ENCODE measurements at regions not wholly inside any gene's neighbourhood (a gene's known extent, or its start where the extent isn't known, plus 50 kb on each side); places are given as distances from the start of the nearest gene placed in this dataset.

GRCh38 chr7:17654940-17655339 lies 285.4 kb downstream of the SNX13 start:
- no peaks in the 10 kb centered on the region for H3K79me2 ChIP-seq (ENCODE audit: low read length)
- H4K20me1 ChIP-seq (ENCODE audit: insufficient read depth, low read length): no peaks in the 10 kb centered on the region
- no peak overlapping the region for H3K27ac ChIP-seq (ENCODE audit: low read length)
- no peaks in the 10 kb centered on the region for H3K36me3 ChIP-seq (replicated peaks; ENCODE audit: low read depth, low read length)
- peaks cover 9% of the 10 kb centered on the region; the same call in 1 of the 2 replicates for H3K4me1 ChIP-seq (ENCODE audit: low read length)
- no peaks in the 10 kb centered on the region for H3K27me3 ChIP-seq (ENCODE audit: low read depth, low read length)
- H3K4me2 ChIP-seq (ENCODE audit: low read length): no peak overlapping the region
- H3K4me3 ChIP-seq (ENCODE audit: low read length): no peak overlapping the region
- TF ChIP-seq, protein P1, sequence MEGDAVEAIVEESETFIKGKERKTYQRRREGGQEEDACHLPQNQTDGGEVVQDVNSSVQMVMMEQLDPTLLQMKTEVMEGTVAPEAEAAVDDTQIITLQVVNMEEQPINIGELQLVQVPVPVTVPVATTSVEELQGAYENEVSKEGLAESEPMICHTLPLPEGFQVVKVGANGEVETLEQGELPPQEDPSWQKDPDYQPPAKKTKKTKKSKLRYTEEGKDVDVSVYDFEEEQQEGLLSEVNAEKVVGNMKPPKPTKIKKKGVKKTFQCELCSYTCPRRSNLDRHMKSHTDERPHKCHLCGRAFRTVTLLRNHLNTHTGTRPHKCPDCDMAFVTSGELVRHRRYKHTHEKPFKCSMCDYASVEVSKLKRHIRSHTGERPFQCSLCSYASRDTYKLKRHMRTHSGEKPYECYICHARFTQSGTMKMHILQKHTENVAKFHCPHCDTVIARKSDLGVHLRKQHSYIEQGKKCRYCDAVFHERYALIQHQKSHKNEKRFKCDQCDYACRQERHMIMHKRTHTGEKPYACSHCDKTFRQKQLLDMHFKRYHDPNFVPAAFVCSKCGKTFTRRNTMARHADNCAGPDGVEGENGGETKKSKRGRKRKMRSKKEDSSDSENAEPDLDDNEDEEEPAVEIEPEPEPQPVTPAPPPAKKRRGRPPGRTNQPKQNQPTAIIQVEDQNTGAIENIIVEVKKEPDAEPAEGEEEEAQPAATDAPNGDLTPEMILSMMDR (IDR thresholded peaks at IDR 0.05; ENCODE audit: low read depth, low read length): no peak
- TF ChIP-seq EZH2phosphoT487 (IDR thresholded peaks at IDR 0.05; ENCODE audit: low read depth): no peak
- no peaks in the 10 kb centered on the region for H3K9me3 ChIP-seq (ENCODE audit: insufficient read depth, low read length)
- no peak overlapping the region for H2AFZ ChIP-seq (ENCODE audit: low read depth, low read length)
- H3K9ac ChIP-seq (ENCODE audit: low read length): no peak overlapping the region

DNA sequence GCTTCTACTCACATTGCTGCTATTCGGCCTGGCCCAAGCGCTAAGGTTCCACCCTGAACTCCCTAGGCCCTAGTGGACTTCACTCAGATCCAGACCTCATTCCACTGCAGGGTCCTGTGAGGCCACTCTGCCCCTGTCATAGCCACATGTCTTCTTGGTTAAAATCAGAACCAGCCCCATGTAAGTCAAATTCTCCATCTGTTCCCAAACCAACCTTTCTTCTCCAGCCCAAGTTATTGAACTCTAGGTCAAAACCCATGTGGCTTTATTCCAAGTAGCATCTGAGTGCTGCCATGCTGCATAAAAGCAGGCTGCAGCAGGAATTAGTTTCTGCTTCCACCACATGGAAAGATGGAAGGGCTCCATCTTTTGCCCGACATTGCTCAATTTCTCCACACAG lies 281.2 kb downstream of the SNX13 start:
- Histone ChIP-seq H3K9ac (ENCODE audit: low read length) (no peak overlapping the region), H3K4me3 (ENCODE audit: low read length) (no peak overlapping the region), H3K79me2 (ENCODE audit: low read length) (no peaks in the 10 kb centered on the region), H3K27me3 (ENCODE audit: low read depth, low read length) (no peaks in the 10 kb centered on the region), H3K4me2 (ENCODE audit: low read length) (no peak overlapping the region), H3K4me1 (ENCODE audit: low read length) (peaks cover 9% of the 10 kb centered on the region; the same call in 1 of the 2 replicates), H3K9me3 (ENCODE audit: insufficient read depth, low read length) (no peaks in the 10 kb centered on the region), H2AFZ (ENCODE audit: low read depth, low read length) (no peak overlapping the region), H3K27ac (ENCODE audit: low read length) (no peak overlapping the region), H4K20me1 (ENCODE audit: insufficient read depth, low read length) (no peaks in the 10 kb centered on the region), H3K36me3 (replicated peaks; ENCODE audit: low read depth, low read length) (no peaks in the 10 kb centered on the region)
- TF ChIP-seq, protein P1 (IDR thresholded peaks at IDR 0.05; ENCODE audit: low read depth, low read length): no peak
- no peak for TF ChIP-seq EZH2phosphoT487 (IDR thresholded peaks at IDR 0.05; ENCODE audit: low read depth)

DNA sequence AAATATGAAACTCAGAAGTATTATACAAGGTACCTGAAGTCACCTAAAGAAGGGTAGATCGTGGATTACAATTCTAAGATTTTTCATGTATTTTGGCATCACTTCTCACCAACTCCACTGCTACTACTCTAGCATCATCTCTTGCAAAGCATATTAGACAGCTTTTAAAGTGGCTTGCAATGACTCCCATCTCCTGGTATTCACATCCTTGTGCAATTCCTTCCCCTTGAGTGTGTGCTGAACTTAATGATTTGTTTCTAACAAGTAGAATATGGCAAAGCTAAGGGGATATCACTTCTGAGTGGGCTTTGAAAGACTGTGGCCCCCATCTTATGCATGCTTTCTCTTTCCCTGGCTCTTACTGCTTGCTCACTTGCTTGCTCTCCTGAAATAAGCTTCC lies 280.2 kb downstream of the SNX13 start:
- H2AFZ ChIP-seq (ENCODE audit: low read depth, low read length): no peak overlapping the region
- H3K4me2 ChIP-seq (ENCODE audit: low read length): no peak overlapping the region
- H3K9ac ChIP-seq (ENCODE audit: low read length): no peak overlapping the region
- TF ChIP-seq, protein P1 (IDR thresholded peaks at IDR 0.05; ENCODE audit: low read depth, low read length): no peak
- TF ChIP-seq EZH2phosphoT487 (IDR thresholded peaks at IDR 0.05; ENCODE audit: low read depth): no peak
- no peaks in the 10 kb centered on the region for H3K27me3 ChIP-seq (ENCODE audit: low read depth, low read length)
- 0 out of 2 replicates have a peak, but pooled peaks cover 3% of the 10 kb centered on the region for H3K4me1 ChIP-seq (ENCODE audit: low read length)
- no peaks in the 10 kb centered on the region for H3K36me3 ChIP-seq (replicated peaks; ENCODE audit: low read depth, low read length)
- H3K9me3 ChIP-seq (ENCODE audit: insufficient read depth, low read length): no peaks in the 10 kb centered on the region
- no peak overlapping the region for H3K4me3 ChIP-seq (ENCODE audit: low read length)
- no peaks in the 10 kb centered on the region for H4K20me1 ChIP-seq (ENCODE audit: insufficient read depth, low read length)
- no peak overlapping the region for H3K27ac ChIP-seq (ENCODE audit: low read length)
- H3K79me2 ChIP-seq (ENCODE audit: low read length): no peaks in the 10 kb centered on the region

DNA sequence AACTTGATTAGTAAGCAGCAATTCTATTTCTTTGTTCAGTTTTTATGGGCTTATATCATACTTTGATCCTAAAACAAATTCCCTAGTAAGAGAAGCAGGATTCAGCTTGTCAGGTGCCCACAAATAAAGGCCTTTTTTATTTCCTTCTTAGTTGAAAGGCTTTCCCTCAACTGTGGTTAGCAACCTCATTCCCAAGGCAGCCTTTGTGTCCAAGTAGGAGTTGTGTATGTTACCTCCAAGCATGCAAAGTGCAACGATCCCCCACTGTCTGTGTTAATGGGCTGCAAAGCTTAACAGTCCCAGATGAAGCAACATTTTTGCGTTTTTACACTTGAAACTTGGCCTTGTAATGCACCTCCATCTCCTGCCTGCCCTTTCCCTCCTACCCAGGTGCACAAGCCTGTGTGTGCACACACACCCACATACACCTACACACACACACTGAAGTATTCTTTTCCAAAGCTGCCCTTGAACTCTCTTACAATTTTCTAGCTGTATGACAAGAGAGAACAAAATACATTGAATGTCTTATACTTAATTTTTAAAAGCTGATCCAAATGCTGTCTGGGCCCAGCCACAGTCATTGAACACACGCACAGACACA lies 278.2 kb downstream of the SNX13 start:
- Histone ChIP-seq H3K9ac (ENCODE audit: low read length) (no peak overlapping the region), H3K79me2 (ENCODE audit: low read length) (no peaks in the 10 kb centered on the region), H3K4me2 (ENCODE audit: low read length) (no peak overlapping the region), H3K27me3 (ENCODE audit: low read depth, low read length) (no peaks in the 10 kb centered on the region), H4K20me1 (ENCODE audit: insufficient read depth, low read length) (no peaks in the 10 kb centered on the region), H3K27ac (ENCODE audit: low read length) (no peak overlapping the region), H2AFZ (ENCODE audit: low read depth, low read length) (no peak overlapping the region), H3K36me3 (replicated peaks; ENCODE audit: low read depth, low read length) (no peaks in the 10 kb centered on the region), H3K9me3 (ENCODE audit: insufficient read depth, low read length) (no peaks in the 10 kb centered on the region), H3K4me1 (ENCODE audit: low read length) (no peaks in the 10 kb centered on the region), H3K4me3 (ENCODE audit: low read length) (no peak overlapping the region)
- TF ChIP-seq, protein P1 (IDR thresholded peaks at IDR 0.05; ENCODE audit: low read depth, low read length): no peak
